ENCODE measurements at regions not wholly inside any gene's neighbourhood (a gene's known extent, or its start where the extent isn't known, plus 50 kb on each side); places are given as distances from the start of the nearest gene placed in this dataset.

DNA sequence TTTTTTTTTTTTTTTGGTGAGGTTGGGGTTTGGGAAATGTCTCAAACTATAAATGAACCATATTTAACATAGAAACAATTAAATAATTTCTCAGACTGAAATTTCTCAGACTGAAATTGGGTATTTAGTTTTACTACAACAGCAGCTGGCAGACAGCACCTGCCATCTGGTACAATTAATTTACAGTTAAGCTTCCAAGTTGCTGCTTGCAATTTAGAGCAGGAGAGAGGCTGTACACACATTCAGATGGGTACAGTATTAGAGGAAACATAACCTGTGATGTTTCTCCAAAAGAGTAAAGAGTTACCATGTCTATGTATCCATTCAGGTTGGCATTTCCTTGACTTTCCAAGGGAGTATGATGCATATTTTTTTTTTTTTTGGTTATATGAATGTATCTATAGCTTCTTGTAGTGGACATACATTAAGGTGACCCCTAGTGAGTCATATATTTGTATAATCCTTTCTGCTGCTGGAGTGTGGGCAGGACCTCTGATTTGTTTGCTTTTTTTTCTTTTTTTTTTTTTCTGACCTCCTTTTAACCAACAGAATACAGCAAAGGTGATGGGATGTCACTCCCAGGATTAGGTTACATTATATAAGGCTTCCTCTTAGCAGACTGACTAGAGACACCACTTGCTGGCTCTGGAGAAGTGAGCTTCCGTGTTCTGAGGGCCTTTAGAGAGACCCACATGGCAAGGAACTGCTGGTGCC is 201.7 kb downstream of the PTH2R start:
- TF ChIP-seq, protein P1, sequence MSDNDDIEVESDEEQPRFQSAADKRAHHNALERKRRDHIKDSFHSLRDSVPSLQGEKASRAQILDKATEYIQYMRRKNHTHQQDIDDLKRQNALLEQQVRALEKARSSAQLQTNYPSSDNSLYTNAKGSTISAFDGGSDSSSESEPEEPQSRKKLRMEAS (IDR thresholded peaks at IDR 0.05; ENCODE audit: low read depth, low read length), result no peak
- TF ChIP-seq, protein P2, sequence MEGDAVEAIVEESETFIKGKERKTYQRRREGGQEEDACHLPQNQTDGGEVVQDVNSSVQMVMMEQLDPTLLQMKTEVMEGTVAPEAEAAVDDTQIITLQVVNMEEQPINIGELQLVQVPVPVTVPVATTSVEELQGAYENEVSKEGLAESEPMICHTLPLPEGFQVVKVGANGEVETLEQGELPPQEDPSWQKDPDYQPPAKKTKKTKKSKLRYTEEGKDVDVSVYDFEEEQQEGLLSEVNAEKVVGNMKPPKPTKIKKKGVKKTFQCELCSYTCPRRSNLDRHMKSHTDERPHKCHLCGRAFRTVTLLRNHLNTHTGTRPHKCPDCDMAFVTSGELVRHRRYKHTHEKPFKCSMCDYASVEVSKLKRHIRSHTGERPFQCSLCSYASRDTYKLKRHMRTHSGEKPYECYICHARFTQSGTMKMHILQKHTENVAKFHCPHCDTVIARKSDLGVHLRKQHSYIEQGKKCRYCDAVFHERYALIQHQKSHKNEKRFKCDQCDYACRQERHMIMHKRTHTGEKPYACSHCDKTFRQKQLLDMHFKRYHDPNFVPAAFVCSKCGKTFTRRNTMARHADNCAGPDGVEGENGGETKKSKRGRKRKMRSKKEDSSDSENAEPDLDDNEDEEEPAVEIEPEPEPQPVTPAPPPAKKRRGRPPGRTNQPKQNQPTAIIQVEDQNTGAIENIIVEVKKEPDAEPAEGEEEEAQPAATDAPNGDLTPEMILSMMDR (IDR thresholded peaks at IDR 0.05; ENCODE audit: low read depth, low read length), result no peak
- TF ChIP-seq POLR2A (IDR thresholded peaks at IDR 0.05; ENCODE audit: extremely low read depth, insufficient read length) (no peak), MYC (IDR thresholded peaks at IDR 0.05; ENCODE audit: low read depth, low read length) (no peak)

Measured in NB4 (cell line).